Muscle of leg (tissue), 3 donors: ENCODE measurements at regions not wholly inside any gene's neighbourhood (a gene's known extent, or its start where the extent isn't known, plus 50 kb on each side); places are given as distances from the start of the nearest gene placed in this dataset.
"Not testable (repeated sequence)": the region's sequence is repeated elsewhere in the genome, so short reads cannot be mapped to it uniquely, and the experiment has no call there.

Experiments used
- DNase-seq: peaks from one replicate; pipeline ENCODE4 v3.0.0; 2013
- H3K27ac ChIP-seq: one replicate; pipeline ENCODE4 v1.5.1; 2013; ENCODE audit warnings: mild to moderate bottlenecking, low read length, control low read depth
- H3K27me3 ChIP-seq: one replicate; pipeline ENCODE4 v1.6.1; 2013; ENCODE audit warnings: low read length; ENCODE audit not compliant: control insufficient read depth, insufficient read depth
- H3K36me3 ChIP-seq: one replicate; pipeline ENCODE4 v1.6.1; 2013; ENCODE audit warnings: low read length; ENCODE audit not compliant: control insufficient read depth, insufficient read depth
- H3K4me1 ChIP-seq: one replicate; pipeline ENCODE4 v1.6.1; 2013; ENCODE audit warnings: low read length; ENCODE audit not compliant: control insufficient read depth, insufficient read depth
- H3K4me3 ChIP-seq: one replicate; pipeline ENCODE4 v1.5.1; 2013; ENCODE audit warnings: low read length, control low read depth
- H3K9me3 ChIP-seq: replicated peaks from 2 replicates; pipeline ENCODE4 v1.6.1; 2013; ENCODE audit warnings: low read depth, low read length; ENCODE audit not compliant: control insufficient read depth
- WGBS: methylation state at CpG from one replicate; pipeline ENCODE4 v1.1.5; 2013; ENCODE audit warnings: missing lambda C conversion rate; ENCODE audit not compliant: insufficient coverage; 5-methylcytosine and 5-hydroxymethylcytosine counted together

GRCh38 chr10:33473688-33474087 lies 139.2 kb upstream of the NRP1 start:
- Histone ChIP-seq H3K36me3 (no peaks in the 10 kb centered on the region), H3K27ac (no peak overlapping the region), H3K9me3 (no peaks in the 10 kb centered on the region), H3K27me3 (no peaks in the 10 kb centered on the region), H3K4me1 (no peaks in the 10 kb centered on the region), H3K4me3 (no peak overlapping the region)
- WGBS = no CpG with 5 or more reads among the region's 3 CpGs
- DNase-seq = no peak

- not testable (repeated sequence) for H3K27ac ChIP-seq, H3K4me3 ChIP-seq, H3K9me3 ChIP-seq, H3K27me3 ChIP-seq, DNase-seq, H3K36me3 ChIP-seq, H3K4me1 ChIP-seq
- WGBS = 94% methylated on average over 10 of the region's 28 CpGs
Observed at GRCh38 chr10:33468006-33468405, 133.5 kb upstream of the NRP1 start.

- H3K27me3 ChIP-seq = no peaks in the 10 kb centered on the region
- H3K4me3 ChIP-seq = no peak overlapping the region
- H3K4me1 ChIP-seq = no peaks in the 10 kb centered on the region
- no peak overlapping the region for H3K27ac ChIP-seq
- no peaks in the 10 kb centered on the region for H3K9me3 ChIP-seq
- DNase-seq = peak; percentile 22
- no peaks in the 10 kb centered on the region for H3K36me3 ChIP-seq
Observed at GRCh38 chr10:33465747-33466146, 131.3 kb upstream of the NRP1 start.

- no peak for DNase-seq
- no peaks in the 10 kb centered on the region for H3K9me3 ChIP-seq
- WGBS = 100% methylated on average over 1 of the region's 4 CpGs
- no peak overlapping the region for H3K4me3 ChIP-seq
- no peaks in the 10 kb centered on the region for H3K36me3 ChIP-seq
- H3K27ac ChIP-seq = no peak overlapping the region
- H3K27me3 ChIP-seq = no peaks in the 10 kb centered on the region
- H3K4me1 ChIP-seq = peaks cover 3% of the 10 kb centered on the region
Observed at GRCh38 chr10:33463011-33463410, 128.5 kb upstream of the NRP1 start.

- no peaks in the 10 kb centered on the region for H3K27me3 ChIP-seq
- whole genome bisulfite sequencing = 48% methylated on average over 2 of the region's 2 CpGs
- no peaks in the 10 kb centered on the region for H3K9me3 ChIP-seq
- no peak for DNase-seq
- no peaks in the 10 kb centered on the region for H3K36me3 ChIP-seq
- H3K27ac ChIP-seq = no peak overlapping the region
- H3K4me3 ChIP-seq = no peak overlapping the region
- H3K4me1 ChIP-seq = peaks cover 3% of the 10 kb centered on the region
Observed at GRCh38 chr10:33461295-33461640, 126.8 kb upstream of the NRP1 start.

- no peaks in the 10 kb centered on the region for H3K9me3 ChIP-seq
- H3K4me1 ChIP-seq = peaks cover 3% of the 10 kb centered on the region
- no peak overlapping the region for H3K4me3 ChIP-seq
- H3K27me3 ChIP-seq = no peaks in the 10 kb centered on the region
- peak; percentile 65 for DNase-seq
- no CpG with 5 or more reads among the region's 5 CpGs for WGBS
- no peak overlapping the region for H3K27ac ChIP-seq
- H3K36me3 ChIP-seq = no peaks in the 10 kb centered on the region
Observed at GRCh38 chr10:33460505-33461294, 126.2 kb upstream of the NRP1 start.

- no peaks in the 10 kb centered on the region for H3K9me3 ChIP-seq
- no peaks in the 10 kb centered on the region for H3K36me3 ChIP-seq
- no peak overlapping the region for H3K4me3 ChIP-seq
- 40% methylated on average over 2 of the region's 5 CpGs for WGBS
- no peak overlapping the region for H3K27ac ChIP-seq
- no peaks in the 10 kb centered on the region for H3K27me3 ChIP-seq
- H3K4me1 ChIP-seq = peaks cover 3% of the 10 kb centered on the region
- DNase-seq = no peak
Observed at GRCh38 chr10:33459602-33460001, 125.1 kb upstream of the NRP1 start.

GRCh38 chr10:33455029-33455428 lies 120.6 kb upstream of the NRP1 start:
- Histone ChIP-seq H3K9me3 (peaks cover 2% of the 10 kb centered on the region), H3K27ac (no peak overlapping the region), H3K36me3 (no peaks in the 10 kb centered on the region), H3K27me3 (no peaks in the 10 kb centered on the region), H3K4me1 (no peaks in the 10 kb centered on the region), H3K4me3 (no peak overlapping the region)
- no peak for DNase-seq
- 60% methylated on average over 1 of the region's 2 CpGs for WGBS

GRCh38 chr10:33454554-33454953 lies 120.1 kb upstream of the NRP1 start:
- no peak overlapping the region for H3K27ac ChIP-seq
- no peak overlapping the region for H3K4me3 ChIP-seq
- DNase-seq = no peak
- no peaks in the 10 kb centered on the region for H3K36me3 ChIP-seq
- H3K4me1 ChIP-seq = no peaks in the 10 kb centered on the region
- H3K27me3 ChIP-seq = no peaks in the 10 kb centered on the region
- WGBS = 100% methylated on average over 1 of the region's 2 CpGs
- peaks cover 2% of the 10 kb centered on the region for H3K9me3 ChIP-seq

- Histone ChIP-seq H3K4me3 (no peak overlapping the region), H3K4me1 (no peaks in the 10 kb centered on the region), H3K27ac (no peak overlapping the region), H3K9me3 (peaks cover 2% of the 10 kb centered on the region), H3K36me3 (no peaks in the 10 kb centered on the region), H3K27me3 (no peaks in the 10 kb centered on the region)
- 72% methylated on average over 2 of the region's 9 CpGs for WGBS
- no peak for DNase-seq
Observed at GRCh38 chr10:33453081-33454025, 118.9 kb upstream of the NRP1 start.
